ENCODE measurements at regions not wholly inside any gene's neighbourhood (a gene's known extent, or its start where the extent isn't known, plus 50 kb on each side); places are given as distances from the start of the nearest gene placed in this dataset.

DNA sequence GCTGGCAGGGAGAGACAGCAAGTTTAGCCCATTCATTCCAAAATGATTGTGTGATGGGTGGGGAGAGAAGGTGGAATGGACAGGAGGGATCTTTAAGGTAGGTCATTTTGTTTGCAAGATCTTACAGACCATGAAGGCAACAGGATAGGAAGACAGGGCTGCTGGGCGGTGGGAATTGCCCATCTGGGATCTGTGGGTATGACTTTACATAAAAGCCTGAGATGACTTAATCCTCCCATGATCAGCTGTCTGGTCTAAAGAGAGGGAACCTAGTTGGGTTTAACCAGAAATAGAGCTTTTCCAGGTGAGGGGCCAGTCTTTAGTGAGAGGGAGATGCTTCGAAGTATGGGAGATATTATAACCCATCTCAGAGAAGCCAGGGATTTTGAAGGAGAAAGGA, 153.7 kb downstream of the KLF6 start:
- no peak for DNase-seq (ENCODE audit: low read depth, low spot score)

DNA sequence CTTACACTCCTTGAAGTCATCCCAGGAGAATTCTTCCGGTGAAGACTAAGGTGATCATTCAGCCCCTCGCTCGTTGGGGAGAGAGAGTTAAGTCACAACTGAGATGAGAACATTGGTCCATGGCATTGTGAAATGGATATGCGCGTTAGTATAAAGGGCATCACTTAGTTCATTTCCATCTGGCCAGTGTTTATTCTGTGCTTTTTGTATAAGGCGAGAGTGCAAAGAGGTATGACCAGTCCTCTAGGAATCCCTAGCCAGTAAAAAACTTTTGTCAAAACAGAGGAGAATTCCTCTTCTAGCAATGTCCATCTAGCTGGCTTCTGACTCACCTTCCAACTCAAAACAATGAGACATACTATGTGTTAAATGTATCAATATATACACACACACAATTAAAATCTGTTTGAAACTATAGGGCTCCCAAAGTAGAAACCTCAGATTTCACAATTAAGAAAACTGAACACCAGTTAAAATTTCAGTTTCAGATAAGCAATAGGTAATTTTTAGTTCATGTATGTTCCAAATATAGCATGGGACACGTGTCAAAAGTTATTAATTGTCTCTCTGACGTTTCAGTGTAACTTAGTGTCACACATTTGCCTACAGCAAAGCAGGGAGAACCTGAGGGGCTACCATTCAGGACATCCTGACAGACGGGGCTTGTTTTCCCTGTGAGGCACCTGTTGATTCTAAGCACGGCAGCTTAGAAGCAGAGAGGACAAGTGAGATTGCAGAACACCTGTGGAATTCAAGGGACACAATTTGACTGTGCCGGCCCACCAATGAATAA, 158.9 kb downstream of the KLF6 start:
- DNase-seq (ENCODE audit: low read depth, low spot score) = no peak

DNA sequence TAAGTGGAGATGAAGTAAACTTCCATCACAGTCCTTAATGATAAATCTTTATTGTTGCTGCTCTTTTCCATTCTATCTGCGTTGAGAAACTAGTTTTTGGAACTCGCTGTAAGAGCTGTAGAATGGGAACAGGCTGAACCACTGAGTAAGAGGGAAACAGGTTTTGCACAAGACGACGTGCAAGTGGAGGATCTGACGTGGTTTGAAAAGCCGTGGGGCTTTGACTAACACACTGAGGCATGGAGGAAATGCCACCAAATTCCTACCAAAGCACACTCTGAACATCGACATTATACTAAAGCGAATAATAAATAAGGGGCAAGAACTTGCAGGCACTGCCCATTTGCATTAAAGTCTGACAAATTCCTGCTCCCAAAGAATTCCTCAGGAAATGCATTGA, 160.6 kb downstream of the KLF6 start:
- DNase-seq (ENCODE audit: low read depth, low spot score) = no peak

DNA sequence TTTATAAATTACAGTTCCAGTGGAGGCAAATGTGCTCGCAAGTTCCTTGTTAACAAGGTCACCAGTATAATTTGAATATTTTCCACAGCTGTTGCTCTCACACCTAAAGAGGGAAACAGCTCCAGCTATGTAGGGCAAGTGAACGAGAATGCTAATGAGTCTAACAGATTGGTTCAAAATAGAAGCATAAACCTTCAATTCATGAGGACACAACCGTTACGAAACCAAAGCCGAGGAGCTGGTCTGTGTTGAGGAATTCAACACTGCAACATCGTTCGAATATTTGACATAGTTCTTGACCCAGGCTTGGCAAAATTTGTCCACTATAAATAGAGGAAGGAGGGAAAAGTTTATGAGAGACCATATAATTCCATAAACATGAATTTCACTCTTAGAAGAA, 161.3 kb downstream of the KLF6 start:
- no peak for DNase-seq (ENCODE audit: low read depth, low spot score)

DNA sequence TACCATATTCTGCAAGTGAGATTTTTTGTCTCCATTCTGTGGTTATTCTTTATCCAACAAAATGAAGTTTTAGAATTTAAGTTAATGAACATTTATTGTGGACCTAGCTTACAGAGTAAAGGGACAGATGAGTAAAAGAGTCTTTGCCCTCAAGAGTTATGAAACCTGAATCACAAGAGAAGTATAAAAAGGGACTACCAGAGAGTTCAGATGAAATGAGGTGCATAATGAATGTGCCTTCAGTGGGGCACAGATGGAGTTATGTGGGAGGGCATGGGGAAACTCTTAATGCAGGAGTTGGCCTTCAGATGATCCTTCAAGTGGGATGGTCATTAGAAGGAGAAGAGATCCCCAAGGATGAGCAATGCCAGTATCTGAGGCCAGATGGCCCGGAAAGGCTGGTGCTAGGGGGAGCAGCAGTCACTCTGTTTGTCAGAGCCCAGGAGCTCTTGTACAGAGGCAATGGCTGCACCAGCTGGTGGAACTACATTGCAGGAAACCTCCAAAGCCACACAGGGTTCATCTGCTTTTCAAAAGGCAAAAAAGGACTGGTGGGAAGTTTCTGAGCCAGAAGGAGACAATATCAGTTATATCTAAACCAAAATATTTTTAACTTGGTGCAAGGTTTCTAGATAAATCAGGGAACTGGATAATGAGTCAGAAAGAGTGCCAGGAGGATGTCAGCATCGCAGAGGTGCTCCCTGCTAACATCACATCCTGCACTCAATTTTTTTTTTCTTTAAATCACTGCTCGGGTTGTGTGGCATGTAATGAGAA, 162.0 kb downstream of the KLF6 start:
- no peak for DNase-seq (ENCODE audit: low read depth, low spot score)

DNA sequence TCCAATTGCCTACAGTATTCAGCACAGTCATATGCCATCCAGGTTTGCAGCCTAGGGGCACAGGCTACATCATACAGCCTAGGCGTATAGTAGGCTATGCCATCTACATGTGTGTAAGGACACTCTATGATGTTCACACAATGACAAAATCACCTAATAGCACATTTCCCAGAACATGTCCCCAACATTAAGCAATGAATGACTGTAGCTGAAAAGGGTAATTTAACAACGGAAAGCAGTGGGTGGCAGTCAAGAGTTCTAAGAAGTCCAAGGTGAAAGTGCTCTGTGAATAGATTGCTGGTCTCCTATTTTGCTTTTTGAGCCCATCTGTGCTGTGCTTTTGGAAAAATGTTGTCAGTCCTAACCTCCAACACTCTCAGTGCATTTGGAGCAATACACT, 162.6 kb downstream of the KLF6 start:
- no peak for DNase-seq (ENCODE audit: low read depth, low spot score)

DNA sequence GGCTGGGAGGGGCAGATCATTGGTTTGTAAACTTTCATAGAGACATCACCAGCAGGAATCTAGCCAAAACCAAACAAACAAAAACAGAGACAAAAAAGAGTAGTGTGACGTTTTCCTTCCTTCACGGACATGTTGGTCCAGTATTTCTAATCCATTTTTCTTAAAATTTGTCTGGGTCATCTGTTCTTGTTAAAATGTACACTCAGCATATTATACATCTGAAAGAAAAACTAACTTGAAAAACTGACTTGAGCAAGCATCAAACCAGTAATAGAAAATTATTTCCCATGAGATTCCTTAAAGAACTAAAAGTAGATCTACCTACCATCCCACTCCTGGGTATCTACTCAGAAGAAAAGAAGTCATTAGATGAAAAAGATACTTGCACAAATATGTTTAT, 164.2 kb downstream of the KLF6 start:
- DNase-seq (ENCODE audit: low read depth, low spot score) = no peak

DNA sequence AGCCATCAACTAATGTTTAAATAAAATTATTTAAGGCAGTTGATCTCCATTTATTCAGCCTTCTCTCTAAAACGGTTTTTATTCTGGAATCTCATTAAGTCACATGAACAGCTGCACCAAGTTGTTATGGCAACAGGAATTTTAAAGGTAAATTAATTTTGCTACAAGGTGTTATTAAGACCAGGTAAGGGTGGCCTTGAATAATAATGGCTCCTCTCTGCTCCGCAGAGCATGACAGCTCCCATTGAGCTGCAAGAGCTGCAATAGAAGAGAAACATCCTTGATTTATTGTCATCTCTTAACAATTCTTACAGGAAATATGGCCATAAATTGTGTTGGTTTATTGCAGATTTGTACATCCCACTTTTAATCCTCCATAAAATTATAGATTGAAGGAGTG, 165.8 kb downstream of the KLF6 start:
- no peak for DNase-seq (ENCODE audit: low read depth, low spot score)

DNA sequence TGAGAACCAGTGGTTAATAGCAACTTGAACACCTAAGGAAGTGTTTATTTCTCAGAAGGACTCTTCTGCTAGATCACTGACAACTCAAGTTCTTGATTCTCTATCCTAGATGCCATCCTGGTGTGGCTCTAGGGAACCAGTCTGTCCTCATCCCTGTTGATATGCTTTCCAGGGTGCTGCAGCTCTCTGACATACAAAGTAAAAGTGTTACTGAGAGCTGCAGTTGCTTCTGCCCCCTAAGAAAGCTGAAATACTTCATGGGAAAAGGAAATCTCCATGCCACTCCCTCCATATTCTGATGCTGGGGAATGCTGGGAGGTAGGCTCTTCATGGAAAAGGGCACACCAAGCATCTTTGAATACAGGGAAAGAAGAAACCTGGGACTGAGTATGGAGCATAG, 168.1 kb downstream of the KLF6 start:
- peak; percentile 67 for DNase-seq (ENCODE audit: low read depth, low spot score)

DNA sequence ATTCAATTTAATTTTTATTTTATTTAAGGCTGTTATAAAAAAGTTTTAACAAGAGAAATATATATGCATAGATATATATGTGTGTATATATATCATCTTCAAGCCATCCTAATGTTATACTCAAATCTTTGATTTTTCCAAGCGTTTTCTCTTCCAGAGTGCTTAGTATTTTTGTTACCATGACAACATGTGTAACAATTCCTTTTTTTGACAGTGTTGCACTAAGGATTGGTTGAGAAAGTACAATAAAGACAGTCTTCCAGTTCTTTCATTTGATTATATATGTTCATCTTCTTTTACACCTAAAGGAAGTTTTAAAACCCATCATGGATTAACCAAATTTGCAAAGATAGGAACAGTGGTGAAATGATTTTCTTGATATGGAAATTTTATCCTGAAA, 171.7 kb downstream of the KLF6 start:
- no peak for DNase-seq (ENCODE audit: low read depth, low spot score)

DNA sequence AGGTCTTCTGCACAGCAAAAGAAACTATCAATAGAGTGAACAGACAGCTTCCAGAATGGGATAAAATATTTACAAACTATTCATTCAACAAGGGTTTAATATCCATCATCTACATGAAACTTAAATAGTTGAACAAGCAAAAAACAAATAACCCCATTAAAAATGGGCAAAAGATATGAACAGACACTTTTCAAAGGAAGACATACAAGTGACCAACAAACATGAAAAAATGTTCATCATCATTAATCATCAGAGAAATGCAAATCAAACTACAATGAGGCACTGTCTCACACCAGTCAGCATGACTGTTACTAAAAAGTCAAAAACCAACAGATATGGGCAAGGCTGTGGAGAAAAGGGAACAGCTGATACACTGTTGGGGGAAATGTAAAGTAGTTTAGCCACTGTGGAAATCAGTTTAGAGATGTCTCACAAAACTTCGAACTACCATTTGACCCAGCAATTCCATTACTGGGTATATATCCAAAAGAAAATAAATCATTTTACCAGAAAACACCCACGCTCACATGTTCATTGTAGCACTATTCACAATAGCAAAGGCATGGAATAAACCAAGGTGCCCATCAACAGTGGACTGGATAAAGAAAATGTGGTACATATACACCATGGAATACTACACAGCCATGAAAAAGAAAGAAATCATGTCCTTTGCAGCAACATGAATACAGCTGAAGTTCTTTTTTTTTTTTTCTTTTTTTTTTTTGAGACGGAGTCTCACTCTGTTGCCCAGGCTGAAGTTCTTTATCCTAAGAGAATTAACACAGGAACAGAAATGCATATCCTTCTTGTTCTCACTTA, 172.6 kb downstream of the KLF6 start:
- DNase-seq (ENCODE audit: low read depth, low spot score) = no peak

DNA sequence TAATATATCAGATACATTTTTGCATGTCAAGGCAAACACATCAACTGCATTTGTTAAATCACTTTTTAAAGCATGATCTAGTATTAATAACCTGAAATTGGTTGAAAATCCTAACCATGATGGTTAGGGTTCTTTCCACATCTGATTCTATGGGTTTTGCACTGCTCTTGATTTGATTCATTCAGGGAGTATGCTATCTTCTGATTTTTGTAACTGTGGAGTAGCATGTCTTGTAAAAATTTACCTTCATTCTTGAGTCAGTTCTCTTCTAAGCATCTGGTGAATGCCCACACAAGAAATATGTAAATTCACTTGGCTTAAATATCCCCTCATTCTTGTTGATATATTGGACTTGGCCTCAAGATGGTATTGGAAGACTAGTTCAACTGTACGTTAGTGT, 178.7 kb downstream of the KLF6 start:
- no peak for DNase-seq (ENCODE audit: low read depth, low spot score)

DNA sequence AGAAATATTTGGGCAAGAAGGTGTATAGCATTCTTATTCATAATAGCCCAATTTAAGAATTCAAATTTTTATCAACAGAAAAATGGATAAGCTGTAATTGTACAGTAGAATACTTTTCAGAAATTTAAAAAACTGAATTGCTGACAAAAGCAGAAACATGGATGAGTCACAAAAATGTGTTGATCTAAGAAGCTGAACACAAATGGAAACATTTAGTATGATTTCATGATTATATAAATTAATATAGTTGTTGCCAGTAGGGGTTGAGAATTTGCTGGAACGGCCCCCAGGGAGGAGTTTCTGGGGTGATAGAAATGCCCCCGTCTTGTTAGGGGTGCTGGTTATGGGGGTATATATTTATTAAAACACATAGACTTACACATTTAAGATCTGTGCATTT, 179.1 kb downstream of the KLF6 start:
- no peak for DNase-seq (ENCODE audit: low read depth, low spot score)

DNA sequence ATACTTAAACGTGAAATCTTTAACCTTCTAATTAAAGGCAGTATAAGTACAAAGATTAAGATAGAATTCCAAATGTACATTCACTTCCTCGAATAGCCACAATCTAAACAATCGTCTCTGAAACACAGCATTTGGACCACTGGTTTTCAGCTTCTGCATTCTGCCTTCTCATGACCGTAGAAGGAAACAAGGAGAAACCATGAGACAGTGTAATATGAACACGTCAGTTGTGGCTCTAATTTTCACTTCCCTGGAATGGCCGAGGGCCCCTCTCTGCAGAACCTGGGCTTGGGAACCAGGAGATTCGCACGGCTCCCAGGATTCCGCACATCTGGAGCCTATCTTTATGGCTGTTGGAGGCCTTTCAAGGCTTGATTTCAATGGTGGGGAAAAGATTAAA, 189.3 kb downstream of the KLF6 start:
- no peak for DNase-seq (ENCODE audit: low read depth, low spot score)

DNA sequence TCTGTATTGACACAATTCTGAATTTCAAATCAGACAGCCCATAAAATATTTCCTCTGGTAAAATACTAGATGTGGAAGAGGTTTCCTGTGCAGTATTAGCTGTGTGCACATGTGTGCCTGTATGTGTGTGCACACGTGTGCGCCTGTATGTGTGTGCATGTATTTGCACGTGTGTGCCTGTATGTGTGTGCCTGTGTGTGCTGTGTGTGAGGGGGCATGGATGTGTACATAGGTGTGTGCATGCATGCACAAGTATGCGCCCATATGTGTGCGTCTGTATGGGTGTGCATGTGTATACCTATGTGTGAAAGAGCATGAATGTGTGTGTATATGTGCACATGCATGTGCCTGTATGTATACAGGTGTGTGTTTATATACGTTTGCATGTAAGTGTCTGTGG, 191.4 kb downstream of the KLF6 start:
- DNase-seq (ENCODE audit: low read depth, low spot score) = no peak

DNA sequence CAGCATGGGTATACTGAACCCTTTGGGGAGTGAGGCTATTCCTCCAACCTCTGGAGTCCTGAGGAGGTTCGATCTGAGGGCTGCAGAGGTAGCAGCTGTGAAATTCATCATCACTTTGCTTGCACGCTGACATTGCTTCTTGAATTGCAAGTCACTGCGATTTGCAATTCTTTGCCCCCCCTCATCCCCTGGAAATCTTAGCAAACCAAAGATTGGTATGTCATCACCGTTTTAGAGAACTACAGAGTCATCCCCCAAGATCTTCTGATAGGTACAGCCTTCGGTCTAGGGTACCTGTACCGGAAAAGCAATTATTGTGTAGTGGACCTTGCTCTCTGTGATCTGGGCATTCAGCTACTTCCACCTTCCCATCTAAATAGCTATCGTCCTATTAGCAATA, 192.6 kb downstream of the KLF6 start:
- DNase-seq (ENCODE audit: low read depth, low spot score) = no peak

DNA sequence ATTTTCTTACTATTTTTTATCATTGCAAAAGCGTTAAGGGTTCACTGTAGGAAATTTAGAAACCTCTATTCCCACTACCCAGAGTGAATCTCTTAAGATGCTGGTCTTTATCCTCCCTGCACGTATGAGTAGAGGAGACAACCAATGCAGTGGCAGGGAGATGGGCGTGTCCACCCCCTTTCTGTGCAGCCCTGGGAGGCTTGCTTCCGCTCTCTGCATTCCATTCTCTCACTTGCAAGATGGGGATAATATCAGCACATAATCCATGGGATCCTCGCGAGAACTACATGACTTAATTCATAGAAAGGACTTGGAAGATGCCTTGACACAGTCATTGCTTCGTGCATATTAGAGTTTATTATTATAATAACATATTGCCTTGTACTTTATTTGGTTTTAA, 196.2 kb downstream of the KLF6 start:
- no peak for DNase-seq (ENCODE audit: low read depth, low spot score)

DNA sequence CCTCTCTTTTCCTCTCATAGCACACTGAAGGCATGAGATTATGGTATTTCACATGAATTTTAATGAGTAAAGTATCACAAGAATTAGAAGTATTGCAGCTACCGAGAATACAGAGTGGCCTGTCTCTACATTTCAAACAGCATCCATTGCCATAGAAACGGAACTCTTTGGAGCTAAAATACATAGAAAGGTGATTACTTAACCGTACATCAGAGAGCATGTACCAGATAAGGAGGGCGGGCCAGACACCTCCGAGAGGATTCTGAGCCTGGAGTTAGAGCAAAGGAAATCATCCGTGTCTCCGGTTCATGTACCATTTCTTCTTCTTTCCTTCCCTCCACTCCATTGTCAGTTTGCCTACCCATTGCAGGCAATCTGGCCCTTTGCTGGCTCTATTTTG, 196.7 kb downstream of the KLF6 start:
- no peak for DNase-seq (ENCODE audit: low read depth, low spot score)

DNA sequence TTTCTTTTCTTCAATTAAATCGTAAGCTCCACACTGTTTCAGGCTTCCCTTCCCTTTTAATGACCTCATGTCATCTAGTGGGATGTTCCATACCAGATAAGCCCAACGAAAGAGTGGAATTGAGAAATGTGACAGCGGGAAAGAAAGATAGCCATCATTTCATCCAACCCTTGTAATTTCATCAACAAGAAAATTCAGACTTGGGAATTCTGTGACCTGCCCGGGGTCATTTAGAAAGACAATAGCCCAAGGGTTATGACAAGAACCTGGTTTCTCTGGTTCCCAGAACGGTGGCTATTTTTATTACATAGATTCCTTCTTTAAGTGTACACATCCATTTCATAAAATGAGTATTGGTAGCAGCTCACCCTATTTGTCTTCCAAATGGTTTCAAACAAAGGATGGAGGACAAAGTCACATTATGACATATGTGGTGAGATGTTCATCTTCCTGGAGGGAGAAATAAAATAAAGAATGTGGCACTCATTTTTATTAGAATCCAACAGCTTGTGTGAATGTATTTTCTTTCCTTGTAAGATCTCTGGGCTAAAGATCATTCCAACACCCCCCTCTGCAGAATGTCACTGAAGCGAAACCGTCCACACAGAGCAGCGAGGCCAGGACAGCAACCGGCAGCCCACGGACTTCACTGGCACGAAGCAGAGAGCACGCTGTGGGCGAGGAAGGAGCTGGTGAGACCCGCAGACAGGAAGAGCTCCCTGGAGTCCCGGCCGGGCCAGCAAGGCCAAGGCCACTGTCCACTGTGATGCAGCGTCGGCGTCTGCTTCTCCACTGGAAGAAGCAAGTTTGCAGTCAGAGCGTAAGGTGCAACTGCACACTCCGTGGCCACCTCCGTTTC, 199.9 kb downstream of the KLF6 start:
- DNase-seq (ENCODE audit: low read depth, low spot score) = no peak

DNA sequence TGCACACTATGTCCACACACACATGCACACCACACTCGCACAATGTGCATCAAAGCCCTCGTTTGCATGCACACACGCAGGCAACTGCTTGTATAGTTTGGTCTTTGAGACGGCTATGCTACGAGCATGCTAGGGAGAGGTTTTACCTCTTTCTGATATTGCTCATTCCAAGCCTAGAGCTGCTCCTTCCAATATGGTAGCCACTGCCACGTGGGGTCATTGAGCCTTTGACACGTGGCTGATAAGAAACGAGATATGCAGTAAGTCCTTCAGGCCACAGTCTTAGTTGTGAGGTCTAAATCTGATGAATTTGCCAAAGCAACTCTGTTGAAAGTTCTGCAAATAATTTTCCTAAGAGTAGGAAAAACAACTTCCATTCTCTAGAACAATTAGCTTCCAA, 204.4 kb downstream of the KLF6 start:
- DNase-seq (ENCODE audit: low read depth, low spot score) = no peak

DNA sequence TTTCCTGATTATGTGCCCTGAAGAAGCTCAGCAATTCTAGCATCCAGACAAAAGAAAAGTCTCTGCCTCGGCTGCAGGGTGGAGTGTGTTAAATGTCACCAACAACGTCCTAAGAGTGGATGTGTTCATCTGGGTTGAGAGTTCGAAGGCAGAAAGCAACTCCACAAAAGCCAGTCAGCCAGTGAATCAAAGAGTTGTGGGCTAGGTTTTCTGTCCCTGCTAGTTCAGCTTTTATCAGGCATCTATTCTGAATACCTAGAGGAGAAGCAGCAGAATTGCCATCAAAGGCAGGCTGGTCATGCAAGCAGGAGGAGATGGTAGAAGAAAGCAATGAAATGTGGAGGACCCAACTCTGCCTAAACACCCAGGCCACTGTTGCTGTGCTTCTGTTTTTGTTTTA, 205.2 kb downstream of the KLF6 start:
- DNase-seq (ENCODE audit: low read depth, low spot score) = no peak

DNA sequence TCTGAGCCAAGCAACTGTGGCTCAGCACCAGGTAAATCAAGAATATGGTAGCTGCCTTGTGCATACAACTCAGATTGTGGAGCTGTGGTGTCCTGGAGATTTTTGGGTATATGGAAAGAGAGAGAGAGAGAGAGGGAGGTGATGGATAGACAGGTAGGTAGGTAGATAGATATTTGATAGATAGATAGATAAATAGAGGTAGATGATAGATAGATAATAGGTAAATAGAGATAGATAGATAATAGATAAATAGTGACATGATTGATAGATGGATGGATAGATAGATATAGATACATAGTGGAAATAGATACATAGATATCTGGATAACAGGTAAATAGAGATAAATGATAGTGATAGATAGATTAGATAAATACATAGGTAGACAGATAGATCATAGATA, 206.3 kb downstream of the KLF6 start:
- no peak for DNase-seq (ENCODE audit: low read depth, low spot score)
